CD4-positive, alpha-beta T cell treated with Interferon alpha-2 for 1 hour (primary cell): ENCODE measurements at regions not wholly inside any gene's neighbourhood (a gene's known extent, or its start where the extent isn't known, plus 50 kb on each side); places are given as distances from the start of the nearest gene placed in this dataset.
"Not testable (repeated sequence)": the region's sequence is repeated elsewhere in the genome, so short reads cannot be mapped to it uniquely, and the experiment has no call there.

Experiments used
- DNase-seq, 2 donors: peaks; one replicate each; pipeline ENCODE4 v3.0.0-alpha.2; 2020 to 2022

DNA sequence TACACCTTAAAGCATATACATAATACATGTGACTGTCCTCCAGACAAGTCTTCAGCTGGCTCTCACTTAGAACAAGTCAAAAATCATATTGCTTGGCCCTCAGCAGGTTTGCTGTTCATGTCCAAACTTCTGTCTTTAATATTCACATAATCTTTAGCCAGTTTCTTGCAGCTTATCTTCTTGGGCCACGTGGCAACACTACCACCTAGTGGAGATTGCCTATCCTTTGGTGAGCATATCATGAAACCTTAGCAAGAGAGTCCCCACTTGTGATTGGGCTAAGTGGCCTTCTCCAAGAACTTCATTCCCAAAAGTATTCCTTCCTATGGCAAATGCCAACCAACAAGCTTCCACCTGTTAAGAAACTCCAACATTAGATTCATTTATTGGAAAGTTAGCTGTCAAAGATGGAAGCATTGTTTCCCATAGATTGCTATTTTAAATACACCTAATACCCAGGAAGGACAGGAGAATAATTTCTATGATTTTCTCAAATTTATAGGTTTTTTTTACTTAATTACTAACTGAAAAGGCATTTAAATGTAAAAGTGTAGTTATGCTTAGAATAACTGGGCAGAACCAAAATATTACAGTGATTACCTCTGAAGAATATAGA, 231.9 kb upstream of the INTU start:
- DNase-seq, result peak in 1 of 2 donors; percentile 2

- no peak for DNase-seq
Observed at GRCh38 chr4:127403471-127404084, 229.2 kb upstream of the INTU start.

GRCh38 chr4:127406187-127406586, 226.6 kb upstream of the INTU start:
- DNase-seq, result no peak

DNA sequence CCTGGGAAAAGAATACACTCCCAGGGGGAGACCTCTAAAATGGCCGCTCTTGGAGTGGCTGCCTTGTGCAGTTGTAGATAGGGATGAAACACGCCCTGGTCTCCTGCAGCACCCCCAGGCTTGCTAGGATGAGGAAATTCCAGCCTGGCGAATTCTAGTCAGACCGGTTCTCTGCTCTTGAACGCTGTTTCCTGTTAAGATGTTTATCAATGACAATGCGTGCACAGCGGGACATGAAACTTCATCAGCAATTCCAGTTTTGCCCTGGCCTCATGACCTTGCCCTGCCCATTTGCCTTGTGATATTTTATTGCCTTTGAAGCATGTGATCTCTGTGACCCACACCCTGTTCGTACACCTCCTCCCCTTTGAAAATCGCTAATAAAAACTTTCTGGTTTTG, 225.2 kb upstream of the INTU start:
- not testable (repeated sequence) for DNase-seq

DNA sequence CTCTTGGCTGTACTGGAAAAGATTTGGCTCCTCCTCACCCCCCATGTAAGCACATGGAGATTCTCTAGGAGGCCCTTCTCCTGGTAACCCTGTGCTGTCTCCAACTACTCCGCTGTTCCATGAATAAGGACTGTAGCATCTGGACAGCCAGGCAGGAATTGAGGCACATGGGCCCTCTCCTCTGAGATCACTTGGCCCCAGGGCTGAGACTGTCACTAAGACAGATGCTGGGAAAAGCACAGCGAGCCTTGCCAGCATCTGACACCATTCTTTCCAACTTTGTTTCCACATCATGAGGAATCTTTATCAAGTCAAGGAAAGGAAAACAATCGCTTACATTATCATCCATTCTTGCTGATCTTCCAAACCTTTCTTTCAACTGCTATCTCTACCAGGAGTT, 222.6 kb upstream of the INTU start:
- DNase-seq, result no peak

DNA sequence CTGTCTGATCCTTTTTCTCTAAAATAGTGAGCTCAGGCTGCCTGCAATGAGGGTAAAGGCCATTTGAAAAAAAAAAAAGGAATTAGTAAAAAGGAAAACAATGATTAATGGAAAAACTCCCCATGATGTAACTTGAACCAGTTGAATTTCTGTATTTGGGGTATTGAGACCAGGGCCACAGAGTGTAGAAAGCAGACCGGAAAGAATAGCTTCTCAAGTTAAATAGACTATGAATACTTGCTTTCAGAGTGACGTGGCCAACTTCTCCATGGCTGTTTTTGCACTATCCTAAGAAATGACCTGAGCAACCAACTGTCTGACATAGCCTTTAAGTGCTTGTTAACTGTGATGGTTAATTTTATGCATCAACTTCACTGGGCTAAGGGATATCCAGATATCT, 222.1 kb upstream of the INTU start:
- DNase-seq, result no peak

DNA sequence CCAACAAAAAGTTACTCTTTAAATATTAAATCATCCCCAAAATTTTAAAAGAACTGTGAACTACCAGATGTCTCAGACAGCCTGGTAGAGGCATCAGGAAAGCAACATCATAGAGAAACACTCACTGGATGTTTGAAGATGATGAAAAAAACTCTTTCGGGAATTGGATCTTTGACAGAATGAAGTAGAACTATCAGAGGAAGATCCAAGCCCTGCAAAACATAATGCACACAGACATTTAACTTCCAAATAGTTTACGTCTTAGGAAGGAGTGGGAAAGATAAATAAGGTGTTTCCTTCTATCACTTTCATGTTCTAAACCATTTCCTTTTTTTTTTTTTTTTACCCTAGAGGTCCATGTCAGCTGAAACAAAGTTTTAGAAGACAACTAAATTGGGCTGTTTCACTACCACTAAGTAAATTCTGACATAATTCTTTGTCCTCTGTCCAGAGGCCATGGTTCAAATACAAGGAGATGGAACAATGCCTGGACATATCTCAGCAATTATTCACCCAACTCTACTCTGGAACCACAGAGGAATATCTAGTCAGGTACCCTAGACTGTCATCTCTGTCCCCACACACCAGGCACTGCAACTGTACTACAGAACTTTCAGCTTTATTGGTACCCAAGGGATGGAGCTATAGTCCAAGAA, 217.7 kb upstream of the INTU start:
- no peak for DNase-seq

- no peak for DNase-seq
Observed at GRCh38 chr4:127416115-127416514, 216.6 kb upstream of the INTU start.

- DNase-seq, result no peak
Observed at GRCh38 chr4:127417885-127418535, 214.7 kb upstream of the INTU start.

- DNase-seq, result no peak
Observed at GRCh38 chr4:127419431-127419830, 213.3 kb upstream of the INTU start.

DNA sequence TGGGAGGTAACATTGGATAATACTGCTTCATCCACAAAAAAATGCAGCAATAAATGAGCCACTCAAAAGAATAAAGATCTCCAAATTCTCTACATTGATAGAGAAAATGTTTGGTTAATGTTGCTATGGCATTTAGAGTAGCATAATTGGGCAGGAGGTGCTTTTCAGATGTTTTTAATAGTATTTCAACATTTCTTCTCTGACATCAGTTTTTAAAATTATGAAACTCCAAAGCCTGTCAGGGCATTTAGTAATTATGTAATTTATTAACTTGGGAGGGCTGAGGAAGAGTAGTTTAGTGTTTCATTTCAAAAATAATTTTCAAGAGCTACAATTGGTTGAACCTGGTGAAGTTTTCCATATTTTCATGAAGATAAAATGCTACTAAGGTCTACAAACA, 211.3 kb upstream of the INTU start:
- DNase-seq, result no peak

DNA sequence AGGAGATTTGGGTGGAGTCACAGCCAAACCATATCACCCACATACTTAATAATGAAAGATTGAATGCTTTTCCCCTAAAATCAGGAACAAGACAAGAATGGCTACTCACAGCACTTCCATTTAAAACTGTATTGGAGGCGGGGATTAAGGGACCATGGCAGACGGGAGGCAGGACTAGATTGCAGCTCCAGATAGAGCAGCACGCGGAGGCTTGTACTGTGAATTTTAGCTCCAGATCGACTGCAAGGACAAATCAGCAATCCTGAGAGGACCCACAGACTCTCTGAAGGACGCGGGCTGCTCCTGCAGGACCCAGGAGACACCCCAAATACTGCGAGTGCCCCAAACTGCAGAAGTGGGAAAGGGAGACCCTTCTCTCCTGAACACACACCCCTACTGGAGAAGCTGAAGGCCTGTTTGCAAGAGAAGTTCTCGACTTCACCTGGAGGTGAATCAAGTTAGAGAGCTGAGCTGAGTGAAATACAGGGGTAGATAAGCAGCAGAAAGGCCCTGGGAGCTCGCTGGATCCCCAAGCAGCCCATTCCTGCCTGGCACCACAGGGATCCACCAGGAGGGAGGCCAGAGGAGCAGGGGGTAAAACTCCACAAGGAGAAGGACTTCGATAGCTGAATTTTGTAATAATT, 207.4 kb upstream of the INTU start:
- no peak for DNase-seq

GRCh38 chr4:127425851-127426250, 206.9 kb upstream of the INTU start:
- DNase-seq, result no peak

DNA sequence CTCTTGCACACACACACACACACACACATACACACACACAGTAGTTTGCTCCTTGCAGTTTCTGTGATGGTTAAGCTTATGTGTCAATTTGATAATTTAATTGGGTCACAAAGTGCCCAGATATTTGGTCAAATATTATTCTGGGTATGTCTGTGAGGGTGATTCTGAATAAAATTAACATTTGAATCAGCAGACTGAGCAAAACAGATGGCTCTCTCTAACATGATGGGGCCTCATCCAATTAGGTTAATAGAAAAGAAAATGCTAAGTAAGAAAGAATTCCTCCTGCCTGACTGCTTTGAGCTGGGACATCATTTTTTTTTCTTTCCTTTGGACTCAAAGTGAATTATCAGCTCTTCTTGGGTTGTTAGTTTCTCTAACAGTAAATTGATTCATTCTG, 191.2 kb upstream of the INTU start:
- no peak for DNase-seq

- no peak for DNase-seq
Observed at GRCh38 chr4:127445471-127445870, 187.3 kb upstream of the INTU start.

- DNase-seq, result no peak
Observed at GRCh38 chr4:127446427-127446885, 186.3 kb upstream of the INTU start.

GRCh38 chr4:127448986-127449385, 183.8 kb upstream of the INTU start:
- DNase-seq, result no peak

GRCh38 chr4:127449449-127449848, 183.3 kb upstream of the INTU start:
- DNase-seq, result no peak

DNA sequence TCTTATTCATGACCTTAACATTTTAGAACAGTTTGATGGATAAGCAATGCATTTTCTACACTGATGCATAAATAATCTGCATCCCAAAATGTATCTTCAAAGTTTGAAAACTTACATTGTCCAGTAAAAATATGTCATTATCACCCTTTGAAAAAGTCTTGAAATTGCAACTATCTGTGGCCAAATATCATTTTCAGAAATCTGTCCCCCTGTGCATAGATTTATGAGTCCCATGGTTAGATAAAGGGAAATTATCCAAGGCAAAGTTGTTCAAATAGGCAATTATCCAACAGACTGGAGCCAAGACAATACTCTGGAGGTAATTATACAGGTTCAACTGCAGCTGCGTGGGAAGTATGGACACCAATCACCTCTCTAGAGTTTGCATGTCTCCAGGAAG, 182.5 kb upstream of the INTU start:
- no peak for DNase-seq

- no peak for DNase-seq
Observed at GRCh38 chr4:127463883-127464282, 168.9 kb upstream of the INTU start.

- no peak for DNase-seq
Observed at GRCh38 chr4:127469542-127469941, 163.2 kb upstream of the INTU start.

- no peak for DNase-seq
Observed at GRCh38 chr4:127469959-127470809, 162.6 kb upstream of the INTU start.
